Activated T-cell treated with anti-CD3 and anti-CD28 coated beads, Interleukin-2, amount 50 U/mL, for 24 hours (primary cell): ENCODE measurements at regions not wholly inside any gene's neighbourhood (a gene's known extent, or its start where the extent isn't known, plus 50 kb on each side); places are given as distances from the start of the nearest gene placed in this dataset.
"Not testable (repeated sequence)": the region's sequence is repeated elsewhere in the genome, so short reads cannot be mapped to it uniquely, and the experiment has no call there.

Source experiments
- DNase-seq: peaks from one replicate; pipeline ENCODE4 v3.0.0-alpha.2; 2020
- H3K27ac Mint-ChIP-seq: 2 replicates; pipeline ENCODE4 v1.8.0; 2020; ENCODE audit warnings: mild to moderate bottlenecking, mixed read lengths
- H3K27me3 Mint-ChIP-seq: 2 replicates; pipeline ENCODE4 v1.8.0; 2020; ENCODE audit warnings: mixed read lengths
- H3K36me3 Mint-ChIP-seq: 2 replicates; pipeline ENCODE4 v1.8.0; 2020; ENCODE audit warnings: low read depth, mixed read lengths
- H3K4me1 Mint-ChIP-seq: 2 replicates; pipeline ENCODE4 v1.8.0; 2020; ENCODE audit warnings: low read depth, mixed read lengths
- H3K4me3 Mint-ChIP-seq: 2 replicates; pipeline ENCODE4 v1.8.0; 2020; ENCODE audit warnings: mild to moderate bottlenecking, moderate library complexity, mixed read lengths
- H3K9me3 Mint-ChIP-seq: 2 replicates; pipeline ENCODE4 v1.8.0; 2020; ENCODE audit warnings: mixed read lengths

DNA sequence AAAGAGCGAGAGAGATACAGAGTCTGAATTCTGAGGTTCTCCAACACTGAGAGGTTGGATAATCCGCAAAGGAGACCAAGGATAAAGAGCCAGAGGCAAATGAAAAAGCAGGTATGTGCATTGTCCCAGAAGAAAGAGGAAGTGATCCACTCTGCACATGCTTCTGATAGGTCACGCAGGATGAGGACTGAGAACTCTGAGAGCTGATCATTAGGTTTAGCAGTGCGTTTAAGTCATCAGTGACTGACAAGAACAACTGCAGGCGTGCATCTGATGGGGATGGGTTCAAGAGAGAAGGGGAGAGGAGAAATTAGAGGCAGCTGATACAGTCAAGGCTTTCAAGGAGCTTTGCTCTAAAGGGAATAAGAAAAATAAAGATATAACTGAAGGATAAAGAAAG lies 301.2 kb upstream of the SGK1 start:
- H3K27me3 Mint-ChIP-seq = no peaks in the 10 kb centered on the region
- H3K4me1 Mint-ChIP-seq = peaks cover 10% of the 10 kb centered on the region

GRCh38 chr6:134614606-134615485 lies 296.9 kb upstream of the SGK1 start:
- H3K4me3 Mint-ChIP-seq = no peak overlapping the region
- H3K27ac Mint-ChIP-seq = no peak overlapping the region
- no peaks in the 10 kb centered on the region for H3K36me3 Mint-ChIP-seq
- no peak for DNase-seq
- H3K9me3 Mint-ChIP-seq = no peaks in the 10 kb centered on the region
- H3K27me3 Mint-ChIP-seq = no peaks in the 10 kb centered on the region
- H3K4me1 Mint-ChIP-seq = peaks cover 4% of the 10 kb centered on the region

More for the DNA sequence above, 301.2 kb upstream of the SGK1 start:
- Mint-ChIP-seq H3K4me3 (no peak overlapping the region), H3K27ac (no peak overlapping the region), H3K9me3 (no peaks in the 10 kb centered on the region), H3K36me3 (no peaks in the 10 kb centered on the region)
- no peak for DNase-seq

DNA sequence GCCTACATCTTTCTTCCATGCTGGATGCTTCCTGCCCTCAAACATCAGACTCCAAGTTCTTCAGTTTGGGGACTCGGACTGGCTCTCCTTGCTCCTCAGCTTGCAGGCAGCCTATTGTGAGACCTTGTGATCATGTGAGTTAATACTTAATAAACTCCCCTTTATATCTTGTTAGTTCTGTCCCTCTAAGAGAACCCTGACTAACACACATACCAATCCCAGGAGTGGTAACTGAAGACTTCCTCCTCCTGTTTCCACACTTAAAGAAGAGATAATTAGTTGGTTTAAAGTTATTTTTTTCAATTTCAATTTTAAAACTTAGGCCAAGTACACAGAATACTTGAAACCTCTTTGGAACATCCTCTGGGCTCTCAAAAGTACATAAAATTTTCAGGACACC lies 294.2 kb upstream of the SGK1 start:
- DNase-seq, H3K4me1 Mint-ChIP-seq, H3K27ac Mint-ChIP-seq, H3K27me3 Mint-ChIP-seq, H3K4me3 Mint-ChIP-seq, H3K9me3 Mint-ChIP-seq, H3K36me3 Mint-ChIP-seq: not testable (repeated sequence)

GRCh38 chr6:134610411-134610810 lies 292.5 kb upstream of the SGK1 start:
- no peaks in the 10 kb centered on the region for H3K36me3 Mint-ChIP-seq
- H3K4me3 Mint-ChIP-seq = no peak overlapping the region
- no peak for DNase-seq
- no peak overlapping the region for H3K27ac Mint-ChIP-seq
- no peaks in the 10 kb centered on the region for H3K27me3 Mint-ChIP-seq
- H3K9me3 Mint-ChIP-seq = no peaks in the 10 kb centered on the region
- no peaks in the 10 kb centered on the region for H3K4me1 Mint-ChIP-seq

DNA sequence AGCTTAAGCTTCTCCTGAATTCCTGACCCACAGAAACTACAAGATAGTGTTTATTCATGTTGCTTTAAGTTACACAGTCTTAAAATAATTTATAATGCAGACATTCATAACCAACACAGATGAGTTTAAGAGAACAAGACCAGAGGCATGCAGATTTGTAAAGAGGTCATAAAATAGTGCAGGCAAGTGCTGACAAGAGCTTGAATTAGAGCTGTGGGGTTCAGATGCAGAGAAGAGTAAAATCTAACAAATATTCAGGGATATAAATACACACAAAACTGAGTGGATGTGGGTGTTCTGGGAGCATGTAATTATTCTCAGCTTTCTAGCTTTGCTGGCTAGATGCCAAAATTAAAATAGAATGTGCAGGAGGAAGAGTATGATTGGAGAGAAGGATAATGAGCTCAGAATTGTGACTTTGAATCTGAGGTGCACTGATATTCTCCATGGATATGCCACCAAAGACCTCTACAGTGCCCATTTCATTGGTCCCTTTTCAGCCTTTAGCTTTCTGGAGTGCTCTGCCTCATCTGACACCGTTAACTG lies 291.9 kb upstream of the SGK1 start:
- Mint-ChIP-seq H3K27me3 (no peaks in the 10 kb centered on the region), H3K4me3 (no peak overlapping the region), H3K4me1 (no peaks in the 10 kb centered on the region), H3K36me3 (no peaks in the 10 kb centered on the region), H3K9me3 (no peaks in the 10 kb centered on the region), H3K27ac (no peak overlapping the region)
- DNase-seq = no peak

DNA sequence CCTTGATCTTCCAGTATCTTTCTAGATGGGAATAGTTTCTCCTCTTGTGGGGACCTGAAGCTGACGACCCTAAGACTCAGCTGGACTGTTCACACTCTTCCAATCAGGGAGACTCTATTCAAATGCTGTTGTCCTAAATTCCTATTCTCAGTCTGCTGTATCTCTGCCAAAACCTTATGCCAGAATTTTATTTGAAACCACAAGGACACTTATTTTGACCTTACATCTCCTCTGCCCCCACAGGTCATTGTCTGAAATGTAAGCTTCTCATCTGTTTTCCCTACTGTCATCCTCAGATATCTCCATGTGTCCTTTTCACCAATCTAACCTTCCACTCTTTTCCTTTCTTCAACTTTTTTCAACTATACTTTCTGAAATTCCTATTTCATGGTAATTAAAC lies 289.5 kb upstream of the SGK1 start:
- Mint-ChIP-seq H3K27me3 (no peaks in the 10 kb centered on the region), H3K9me3 (no peaks in the 10 kb centered on the region), H3K4me3 (no peak overlapping the region), H3K36me3 (no peaks in the 10 kb centered on the region), H3K27ac (no peak overlapping the region), H3K4me1 (no peaks in the 10 kb centered on the region)
- no peak for DNase-seq

GRCh38 chr6:134605034-134605433 lies 287.1 kb upstream of the SGK1 start:
- H3K27me3 Mint-ChIP-seq = no peaks in the 10 kb centered on the region
- no peak overlapping the region for H3K4me3 Mint-ChIP-seq
- DNase-seq = no peak
- H3K36me3 Mint-ChIP-seq = no peaks in the 10 kb centered on the region
- H3K4me1 Mint-ChIP-seq = no peaks in the 10 kb centered on the region
- H3K27ac Mint-ChIP-seq = no peak overlapping the region
- H3K9me3 Mint-ChIP-seq = peaks cover 12% of the 10 kb centered on the region

- no peak for DNase-seq
- H3K4me1 Mint-ChIP-seq = no peaks in the 10 kb centered on the region
- H3K9me3 Mint-ChIP-seq = peaks cover 12% of the 10 kb centered on the region
- no peak overlapping the region for H3K27ac Mint-ChIP-seq
- H3K36me3 Mint-ChIP-seq = no peaks in the 10 kb centered on the region
- no peaks in the 10 kb centered on the region for H3K27me3 Mint-ChIP-seq
- no peak overlapping the region for H3K4me3 Mint-ChIP-seq
Observed at GRCh38 chr6:134604014-134604676, 286.2 kb upstream of the SGK1 start.

- H3K4me3 Mint-ChIP-seq = no peak overlapping the region
- H3K4me1 Mint-ChIP-seq = no peaks in the 10 kb centered on the region
- no peak for DNase-seq
- peaks cover 12% of the 10 kb centered on the region for H3K9me3 Mint-ChIP-seq
- no peak overlapping the region for H3K27ac Mint-ChIP-seq
- H3K36me3 Mint-ChIP-seq = no peaks in the 10 kb centered on the region
- no peaks in the 10 kb centered on the region for H3K27me3 Mint-ChIP-seq
Observed at GRCh38 chr6:134603561-134603960, 285.6 kb upstream of the SGK1 start.

- no peaks in the 10 kb centered on the region for H3K36me3 Mint-ChIP-seq
- H3K9me3 Mint-ChIP-seq = peaks cover 12% of the 10 kb centered on the region
- no peak for DNase-seq
- no peaks in the 10 kb centered on the region for H3K27me3 Mint-ChIP-seq
- H3K4me1 Mint-ChIP-seq = no peaks in the 10 kb centered on the region
- H3K27ac Mint-ChIP-seq = no peak overlapping the region
- no peak overlapping the region for H3K4me3 Mint-ChIP-seq
Observed at GRCh38 chr6:134602123-134602522, 284.2 kb upstream of the SGK1 start.

DNA sequence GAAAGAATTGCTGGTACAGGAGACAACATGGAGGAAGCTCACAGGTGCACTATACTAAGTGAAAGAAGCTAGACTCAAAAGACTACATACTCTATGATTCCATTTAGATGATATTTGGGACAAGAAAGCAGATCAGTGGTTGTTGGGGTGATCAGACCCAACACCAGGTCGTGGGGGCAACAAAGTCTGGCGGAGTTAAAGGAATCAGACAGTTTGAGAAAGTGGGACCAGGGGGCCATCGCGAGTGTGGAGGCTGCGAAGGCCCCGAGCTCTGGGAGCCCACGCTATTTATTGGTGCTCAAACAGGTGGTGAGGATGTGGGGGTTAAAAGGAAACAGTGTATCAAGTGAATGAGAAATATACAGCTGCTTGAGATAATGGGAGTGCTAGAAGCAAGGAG lies 282.8 kb upstream of the SGK1 start:
- H3K4me3 Mint-ChIP-seq = no peak overlapping the region

DNA sequence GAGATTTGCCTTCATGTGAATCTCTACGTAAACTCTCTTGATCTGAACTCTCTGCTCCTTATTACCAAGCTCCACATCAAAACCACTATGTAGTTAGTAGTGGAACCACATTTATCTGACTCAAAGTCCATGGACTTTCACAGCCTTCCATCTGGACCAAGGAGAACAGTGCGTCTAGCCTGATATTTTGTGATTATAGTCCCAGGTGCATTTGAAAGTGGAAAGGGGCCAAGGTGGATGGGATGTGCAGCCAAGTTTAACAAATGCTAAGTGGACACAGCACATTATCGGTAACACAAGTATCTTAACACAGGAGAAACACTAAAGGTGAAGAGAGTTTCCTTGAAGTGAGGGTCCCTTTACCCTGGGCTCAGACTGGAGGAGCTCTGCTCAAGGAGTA lies 281.2 kb upstream of the SGK1 start:
- Mint-ChIP-seq H3K27me3 (no peaks in the 10 kb centered on the region), H3K36me3 (no peaks in the 10 kb centered on the region), H3K27ac (no peak overlapping the region), H3K9me3 (peaks cover 12% of the 10 kb centered on the region), H3K4me3 (no peak overlapping the region), H3K4me1 (no peaks in the 10 kb centered on the region)
- no peak for DNase-seq

More for the DNA sequence above, 282.8 kb upstream of the SGK1 start:
- Mint-ChIP-seq H3K27me3 (no peaks in the 10 kb centered on the region), H3K27ac (no peak overlapping the region), H3K36me3 (no peaks in the 10 kb centered on the region), H3K9me3 (peaks cover 12% of the 10 kb centered on the region), H3K4me1 (no peaks in the 10 kb centered on the region)
- DNase-seq = no peak

DNA sequence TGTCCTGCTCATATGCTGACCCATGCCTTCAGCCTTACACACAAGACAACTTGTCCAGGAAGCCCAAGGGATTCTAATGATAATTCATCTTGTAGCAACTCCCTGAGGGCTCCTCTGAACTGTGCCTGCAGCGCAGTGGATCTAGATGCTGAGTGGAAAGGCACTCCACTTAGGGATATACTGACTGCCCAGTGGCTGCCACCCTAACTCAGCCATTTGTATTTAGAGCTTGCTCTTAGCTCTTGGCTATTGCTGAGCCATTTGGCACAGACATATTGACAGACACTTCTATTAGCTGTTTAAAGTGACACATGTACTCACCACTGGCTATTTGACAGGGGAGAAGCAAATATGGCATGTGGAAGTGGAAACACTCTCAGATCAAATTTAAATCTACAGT lies 278.3 kb upstream of the SGK1 start:
- no peak for DNase-seq
- Mint-ChIP-seq H3K27ac (no peak overlapping the region), H3K27me3 (no peaks in the 10 kb centered on the region), H3K4me3 (no peak overlapping the region), H3K36me3 (no peaks in the 10 kb centered on the region), H3K9me3 (peaks cover 8% of the 10 kb centered on the region), H3K4me1 (no peaks in the 10 kb centered on the region)

DNA sequence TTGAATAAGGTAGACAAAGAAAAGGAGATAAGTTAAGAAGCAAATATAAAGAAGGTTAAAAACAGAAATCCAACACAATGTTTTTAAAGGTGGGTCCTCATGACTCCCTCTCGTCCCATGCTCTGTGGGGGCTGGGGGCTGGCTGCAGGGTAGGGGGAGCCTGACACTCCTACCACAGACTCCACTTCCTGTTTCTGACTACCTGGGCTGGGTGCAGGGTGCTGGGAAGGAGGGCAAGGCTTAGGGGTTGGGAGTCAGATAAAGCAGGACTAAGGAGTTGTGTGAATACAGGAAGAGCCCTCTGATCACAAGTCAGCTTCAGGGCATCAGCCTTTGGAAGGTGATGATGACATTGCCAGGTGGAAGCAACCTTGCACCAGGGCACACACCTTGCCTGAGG lies 277.0 kb upstream of the SGK1 start:
- Mint-ChIP-seq H3K9me3 (no peaks in the 10 kb centered on the region), H3K27me3 (no peaks in the 10 kb centered on the region), H3K27ac (no peak overlapping the region), H3K36me3 (no peaks in the 10 kb centered on the region), H3K4me1 (no peaks in the 10 kb centered on the region), H3K4me3 (no peak overlapping the region)
- DNase-seq = no peak

DNA sequence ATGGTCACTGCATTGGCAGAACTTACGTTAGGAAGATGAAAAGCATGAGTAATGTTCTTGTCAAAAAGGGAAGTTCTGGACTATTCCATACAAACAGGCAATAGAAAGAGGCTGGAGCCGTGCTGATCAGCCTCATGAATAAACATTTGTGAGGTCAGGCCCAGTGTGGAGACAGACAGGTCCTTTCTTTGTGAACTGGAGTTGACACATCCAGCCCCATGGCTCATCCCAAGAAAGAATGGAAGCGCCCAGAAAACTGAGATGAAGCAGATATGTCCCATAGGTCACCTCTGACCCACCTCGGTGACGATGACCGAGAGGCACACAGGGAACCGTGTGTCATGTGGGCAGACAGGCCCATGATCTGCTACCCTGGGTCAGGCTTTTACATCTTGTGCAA lies 276.0 kb upstream of the SGK1 start:
- Mint-ChIP-seq H3K9me3 (no peaks in the 10 kb centered on the region), H3K4me3 (no peak overlapping the region), H3K27ac (no peak overlapping the region), H3K36me3 (no peaks in the 10 kb centered on the region), H3K27me3 (no peaks in the 10 kb centered on the region), H3K4me1 (no peaks in the 10 kb centered on the region)
- DNase-seq = no peak
